Dendritic cell treated with granulocyte-macrophage colony-stimulating factor and Interleukin-4, amounts not matched to agents 40 ng/mL and 50 ng/mL, for 4 days (primary cell): ENCODE measurements at regions not wholly inside any gene's neighbourhood (a gene's known extent, or its start where the extent isn't known, plus 50 kb on each side); places are given as distances from the start of the nearest gene placed in this dataset.

Experiments
- H3K27ac Mint-ChIP-seq: one replicate; pipeline ENCODE4 v1.8.0; 2022; ENCODE audit warnings: mild to moderate bottlenecking, mixed read lengths
- H3K27me3 Mint-ChIP-seq: one replicate; pipeline ENCODE4 v1.8.0; 2022; ENCODE audit warnings: mild to moderate bottlenecking, mixed read lengths
- H3K36me3 Mint-ChIP-seq: one replicate; pipeline ENCODE4 v1.8.0; 2022; ENCODE audit warnings: low read depth, mixed read lengths
- H3K4me1 Mint-ChIP-seq: one replicate; pipeline ENCODE4 v1.8.0; 2022; ENCODE audit warnings: low read depth, mixed read lengths
- H3K4me3 Mint-ChIP-seq: one replicate; pipeline ENCODE4 v1.8.0; 2022; ENCODE audit warnings: mild to moderate bottlenecking, moderate library complexity, mixed read lengths
- H3K9me3 Mint-ChIP-seq: one replicate; pipeline ENCODE4 v1.8.0; 2022; ENCODE audit warnings: mixed read lengths
- intact Hi-C: fragments of 100-400 bp; cut with micrococcal nuclease; formaldehyde crosslinking; loops from one replicate; pipeline ENCODE4 v1.15.0; 2022

DNA sequence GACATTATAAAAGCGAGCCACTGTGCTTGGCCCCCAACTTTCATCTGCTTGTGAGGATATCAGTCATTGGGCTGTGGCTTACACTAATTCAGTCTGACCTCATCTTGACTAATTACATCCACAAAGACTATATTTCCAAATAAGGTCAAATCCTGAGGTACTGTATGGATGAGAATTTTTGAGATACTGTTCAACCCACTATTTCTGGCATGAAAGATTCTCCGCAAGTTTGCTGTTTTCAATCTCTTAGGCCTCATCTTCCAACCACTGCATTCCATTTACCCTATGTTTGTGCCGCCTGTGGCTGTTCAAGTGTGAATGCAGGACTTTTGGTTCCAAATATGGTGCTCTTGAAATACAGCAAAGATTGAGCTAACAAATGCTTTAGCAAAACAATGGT lies 400.9 kb upstream of the SGCD start:
- no peaks in the 10 kb centered on the region for H3K36me3 Mint-ChIP-seq
- no peaks in the 10 kb centered on the region for H3K27me3 Mint-ChIP-seq
- H3K4me1 Mint-ChIP-seq: no peaks in the 10 kb centered on the region

DNA sequence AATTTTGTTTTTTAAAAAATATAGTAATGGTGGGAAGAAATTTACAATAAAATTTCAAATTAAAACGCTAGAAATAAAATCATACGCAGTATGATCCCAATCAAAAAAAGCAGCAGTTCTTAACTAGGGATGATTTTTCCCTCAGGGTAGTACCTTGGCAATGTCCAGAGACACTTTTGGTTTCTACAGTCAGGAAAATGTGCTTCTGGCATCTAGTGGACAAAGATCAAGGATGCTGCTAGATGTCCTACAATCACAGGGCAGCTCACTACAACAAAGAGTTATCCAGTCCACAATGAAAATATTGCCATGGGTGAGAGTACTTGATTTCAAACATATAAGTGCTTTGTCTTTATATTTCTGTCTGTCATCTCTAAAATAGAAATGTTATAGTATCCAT lies 400.2 kb upstream of the SGCD start:
- no peaks in the 10 kb centered on the region for H3K4me1 Mint-ChIP-seq
- H3K27me3 Mint-ChIP-seq: no peaks in the 10 kb centered on the region
- intact Hi-C loops: no loop called here
- H3K4me3 Mint-ChIP-seq: no peak overlapping the region
- no peaks in the 10 kb centered on the region for H3K36me3 Mint-ChIP-seq
- H3K27ac Mint-ChIP-seq: no peak overlapping the region
- no peaks in the 10 kb centered on the region for H3K9me3 Mint-ChIP-seq

More for the DNA sequence above, 400.9 kb upstream of the SGCD start:
- H3K27ac Mint-ChIP-seq: no peak overlapping the region
- H3K9me3 Mint-ChIP-seq: no peaks in the 10 kb centered on the region
- no peak overlapping the region for H3K4me3 Mint-ChIP-seq
- intact Hi-C loops: no loop called here

DNA sequence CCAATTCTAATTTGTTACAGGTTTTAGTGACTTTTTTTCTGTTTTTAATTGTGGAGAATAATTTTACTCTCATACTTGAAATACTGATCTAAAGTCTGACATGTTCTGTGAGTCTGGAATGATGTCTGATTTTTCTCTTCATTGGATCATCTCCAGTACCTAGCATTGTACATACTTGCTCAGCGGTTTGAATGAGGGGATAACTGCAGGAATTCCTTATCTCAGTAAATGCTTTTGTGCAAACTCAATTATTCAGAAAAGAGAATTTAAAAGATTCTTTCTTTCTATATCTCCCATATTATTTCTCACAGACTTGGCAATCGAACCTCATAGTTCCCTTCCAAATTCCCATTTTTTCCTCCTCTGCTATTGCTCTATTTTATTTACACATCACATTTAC lies 397.9 kb upstream of the SGCD start:
- no peaks in the 10 kb centered on the region for H3K27me3 Mint-ChIP-seq
- no peaks in the 10 kb centered on the region for H3K9me3 Mint-ChIP-seq
- no peaks in the 10 kb centered on the region for H3K4me1 Mint-ChIP-seq
- no peak overlapping the region for H3K4me3 Mint-ChIP-seq
- intact Hi-C loops: no loop called here
- H3K27ac Mint-ChIP-seq: no peak overlapping the region
- no peaks in the 10 kb centered on the region for H3K36me3 Mint-ChIP-seq

DNA sequence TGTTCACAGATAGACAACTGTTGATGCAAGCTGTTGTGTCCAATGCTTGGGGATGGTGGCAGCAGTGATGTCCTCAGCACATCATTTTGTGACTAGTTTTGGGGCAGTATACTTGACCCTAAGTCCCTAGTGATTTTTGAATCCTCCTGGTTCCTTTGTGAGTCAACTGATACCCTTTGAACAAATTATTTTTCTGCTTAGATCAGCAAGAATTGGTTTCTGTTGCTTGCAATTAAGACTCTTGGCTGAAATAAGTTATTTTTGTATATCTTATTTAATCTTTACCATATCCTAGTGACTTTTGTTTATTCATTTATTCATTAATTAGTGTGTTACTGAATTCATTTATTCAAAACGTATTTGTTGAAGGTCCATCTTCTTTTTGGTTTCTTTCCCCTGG lies 392.0 kb upstream of the SGCD start:
- no peaks in the 10 kb centered on the region for H3K27me3 Mint-ChIP-seq
- H3K4me3 Mint-ChIP-seq: no peak overlapping the region
- no peaks in the 10 kb centered on the region for H3K4me1 Mint-ChIP-seq
- no peak overlapping the region for H3K27ac Mint-ChIP-seq
- no peaks in the 10 kb centered on the region for H3K9me3 Mint-ChIP-seq
- intact Hi-C loops: no loop called here
- H3K36me3 Mint-ChIP-seq: no peaks in the 10 kb centered on the region

DNA sequence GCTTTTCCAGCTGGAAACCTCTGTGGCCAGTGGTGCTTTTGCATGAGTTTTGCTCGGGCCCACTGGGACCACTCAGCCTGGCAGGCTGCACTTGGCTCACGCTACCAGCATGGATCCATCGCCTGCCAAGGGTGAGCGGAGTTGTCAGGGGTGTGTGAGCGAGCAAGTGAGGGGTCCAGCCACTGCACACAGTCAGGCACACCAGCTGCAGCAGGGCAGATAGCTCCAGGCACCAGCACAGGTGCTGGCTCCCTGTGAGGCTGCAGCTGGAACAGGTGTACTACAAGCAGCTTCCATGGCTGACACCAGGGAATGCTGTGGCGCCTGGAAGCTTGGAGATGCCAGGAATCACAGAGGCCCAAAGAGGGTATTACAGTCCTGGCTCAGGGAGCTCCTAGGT lies 391.2 kb upstream of the SGCD start:
- H3K4me3 Mint-ChIP-seq: no peak overlapping the region
- intact Hi-C loops: no loop called here
- no peak overlapping the region for H3K27ac Mint-ChIP-seq
- H3K4me1 Mint-ChIP-seq: no peaks in the 10 kb centered on the region
- H3K27me3 Mint-ChIP-seq: no peaks in the 10 kb centered on the region
- H3K36me3 Mint-ChIP-seq: no peaks in the 10 kb centered on the region
- H3K9me3 Mint-ChIP-seq: no peaks in the 10 kb centered on the region

DNA sequence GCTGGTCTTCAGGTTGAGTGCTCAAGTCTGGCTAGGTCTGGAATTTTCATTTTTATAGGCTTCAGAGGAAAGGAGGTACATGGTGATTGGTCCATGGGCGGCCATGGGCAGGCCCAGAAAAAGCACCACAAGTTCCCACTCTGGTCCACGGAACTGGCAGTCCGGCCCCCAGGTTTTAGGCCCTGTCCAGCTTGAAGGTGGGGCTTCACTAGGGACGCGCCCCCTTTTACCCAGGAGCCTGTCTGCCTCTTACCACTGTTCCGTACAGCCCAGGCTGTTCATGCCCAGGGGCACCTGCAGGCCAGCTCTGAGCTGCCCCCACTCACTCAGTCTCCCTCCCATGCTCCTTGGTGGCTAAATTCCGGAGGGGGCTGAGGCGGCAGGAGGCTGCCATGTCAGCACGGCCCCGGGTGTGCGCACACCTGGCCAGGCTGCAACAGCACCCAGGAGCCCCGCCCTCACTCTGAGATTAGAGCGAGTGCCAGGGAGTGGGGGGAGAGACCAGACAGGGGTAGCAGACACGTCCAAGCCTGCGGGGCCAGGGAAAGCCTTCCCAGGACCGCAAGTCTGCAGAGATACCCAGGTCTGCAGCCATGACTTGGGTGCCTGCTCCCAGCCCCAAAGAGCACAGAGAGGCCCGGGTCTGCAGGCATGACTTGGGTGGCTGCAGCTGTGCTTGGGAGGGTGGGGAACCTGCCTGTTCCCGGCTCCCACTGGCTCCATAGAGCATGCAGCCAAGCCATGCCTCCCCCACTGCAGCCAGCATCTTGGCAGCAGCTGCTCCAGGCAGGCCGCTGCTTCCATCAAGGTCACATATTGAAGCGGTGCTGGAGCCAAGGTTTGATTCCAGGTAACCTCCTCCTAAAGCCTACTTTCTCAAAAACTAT lies 390.2 kb upstream of the SGCD start:
- intact Hi-C loops: no loop called here
- Mint-ChIP-seq H3K4me1 (no peaks in the 10 kb centered on the region), H3K4me3 (no peak overlapping the region), H3K9me3 (no peaks in the 10 kb centered on the region), H3K27ac (no peak overlapping the region), H3K27me3 (no peaks in the 10 kb centered on the region), H3K36me3 (no peaks in the 10 kb centered on the region)

DNA sequence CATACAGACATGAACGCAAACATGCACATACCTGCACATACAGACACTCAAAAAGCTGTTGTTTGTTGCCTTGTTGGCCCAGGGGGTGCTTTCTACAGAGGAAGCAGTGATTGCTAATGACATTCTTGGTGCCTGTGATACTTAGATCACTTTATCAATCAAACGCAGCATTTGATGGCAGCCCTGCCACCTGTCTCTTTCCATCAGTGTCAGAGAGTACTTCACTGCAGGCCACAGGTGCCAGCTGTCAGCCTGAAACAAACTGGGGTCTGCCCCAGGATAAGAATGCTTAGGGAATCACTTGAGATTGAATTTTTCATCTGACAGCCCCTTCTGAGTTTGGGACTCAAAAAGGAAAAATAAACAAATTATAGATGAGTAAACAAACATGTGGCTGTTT lies 388.9 kb upstream of the SGCD start:
- H3K27me3 Mint-ChIP-seq: no peaks in the 10 kb centered on the region
- H3K4me3 Mint-ChIP-seq: no peak overlapping the region
- H3K9me3 Mint-ChIP-seq: no peaks in the 10 kb centered on the region
- H3K27ac Mint-ChIP-seq: no peak overlapping the region
- no peaks in the 10 kb centered on the region for H3K36me3 Mint-ChIP-seq
- H3K4me1 Mint-ChIP-seq: no peaks in the 10 kb centered on the region
- intact Hi-C loops: no loop called here

DNA sequence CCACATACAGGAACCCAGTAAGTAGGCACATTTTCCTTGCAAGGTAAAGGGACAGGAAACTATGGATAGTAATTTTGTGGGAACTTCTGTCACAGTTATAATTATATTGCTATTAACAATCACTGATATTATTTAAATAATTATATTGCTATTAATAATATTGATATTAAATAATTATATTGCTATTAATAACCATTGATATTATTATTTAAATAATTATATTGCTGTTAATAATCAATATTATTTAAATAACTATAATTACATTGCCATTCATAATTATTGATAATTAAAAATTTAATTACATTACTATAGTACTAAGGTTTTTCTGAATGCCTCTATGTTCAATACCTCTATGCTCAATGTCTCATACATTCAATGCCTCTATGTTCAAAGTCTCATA lies 385.6 kb upstream of the SGCD start:
- Mint-ChIP-seq H3K4me3 (no peak overlapping the region), H3K9me3 (no peaks in the 10 kb centered on the region), H3K27ac (no peak overlapping the region), H3K4me1 (no peaks in the 10 kb centered on the region), H3K27me3 (no peaks in the 10 kb centered on the region), H3K36me3 (no peaks in the 10 kb centered on the region)
- intact Hi-C loops: loop anchor here (10.0 kb wide), 1 partner anchor 1193 kb away; no protein-coding TSS in a partner anchor

DNA sequence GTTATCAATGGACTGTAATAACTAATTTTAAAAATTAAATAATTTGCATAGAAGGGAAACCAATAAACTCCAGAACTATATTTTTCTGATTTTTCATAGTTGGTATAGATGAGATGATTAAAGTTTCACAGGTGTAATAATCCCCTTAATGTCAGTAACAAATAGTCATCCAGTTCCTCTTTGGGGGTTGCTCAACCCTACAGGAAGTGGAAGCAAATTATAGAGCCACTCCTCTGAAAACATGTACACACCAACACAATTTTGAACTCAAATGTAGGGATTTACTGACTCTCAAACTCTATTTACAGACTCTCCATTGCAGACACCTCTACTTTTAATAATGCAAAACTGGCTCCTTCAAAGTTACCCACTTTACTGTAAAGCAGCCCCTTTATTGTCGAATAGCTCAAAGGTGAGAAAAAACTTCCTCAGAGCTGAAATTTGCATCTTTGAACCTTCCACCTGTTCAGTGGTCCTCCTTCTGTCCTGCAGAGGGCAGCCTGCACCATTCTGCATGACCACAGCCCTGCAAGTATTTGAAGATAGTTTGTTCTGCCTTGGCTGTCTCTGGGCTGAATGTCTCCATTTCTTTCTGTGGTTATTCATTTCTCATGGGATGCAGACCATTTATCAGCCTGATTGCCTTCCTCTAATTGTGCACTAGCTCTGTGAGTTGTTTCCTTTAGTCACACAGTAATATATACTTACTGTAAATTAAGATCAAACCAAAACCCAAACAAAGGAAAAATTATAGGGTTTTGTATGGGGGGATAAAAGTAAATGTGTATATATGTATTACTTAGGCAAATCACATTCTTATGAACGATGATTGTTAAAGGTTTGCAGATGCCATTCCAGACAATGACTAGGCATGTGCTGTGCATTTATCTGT lies 383.2 kb upstream of the SGCD start:
- intact Hi-C loops: loop anchor here (10.0 kb wide), 1 partner anchor 1191 kb away; no protein-coding TSS in a partner anchor
- Mint-ChIP-seq H3K27me3 (no peaks in the 10 kb centered on the region), H3K4me1 (no peaks in the 10 kb centered on the region), H3K9me3 (no peaks in the 10 kb centered on the region), H3K27ac (no peak overlapping the region), H3K36me3 (no peaks in the 10 kb centered on the region), H3K4me3 (no peak overlapping the region)

DNA sequence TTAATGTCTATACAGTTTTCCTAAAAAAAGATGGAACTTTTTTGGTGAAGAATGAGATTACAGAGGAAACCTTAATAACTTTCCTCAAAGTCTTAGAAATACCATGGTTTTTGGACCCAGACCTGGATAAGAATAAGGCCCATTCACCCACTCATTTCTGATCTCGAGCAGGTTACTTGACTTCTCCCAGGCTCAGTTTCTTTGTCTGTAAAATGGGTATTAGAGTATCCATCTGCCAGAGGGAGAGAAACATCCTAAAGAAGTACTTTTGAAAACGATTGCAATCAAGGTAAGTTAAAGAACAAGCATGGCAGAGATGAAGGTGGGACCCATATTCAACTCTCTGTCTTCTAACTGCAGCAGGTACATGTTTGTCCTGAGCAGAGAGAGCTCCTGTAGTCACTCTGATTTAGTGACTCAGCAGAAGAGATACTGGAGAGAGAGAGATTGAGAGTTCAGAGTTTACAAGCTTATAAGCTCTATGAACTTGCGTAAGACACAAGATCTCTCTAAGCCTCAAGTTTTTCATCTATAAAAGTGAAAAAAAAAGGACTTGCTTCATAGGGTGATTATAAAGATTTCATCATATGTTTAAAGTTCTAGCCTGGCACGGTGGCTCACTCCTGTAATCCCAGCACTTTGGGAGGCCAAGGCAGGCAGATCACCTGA lies 379.4 kb upstream of the SGCD start:
- Mint-ChIP-seq H3K36me3 (no peaks in the 10 kb centered on the region), H3K4me1 (no peaks in the 10 kb centered on the region), H3K9me3 (no peaks in the 10 kb centered on the region), H3K27ac (no peak overlapping the region), H3K27me3 (no peaks in the 10 kb centered on the region), H3K4me3 (no peak overlapping the region)
- intact Hi-C loops: loop anchor here (10.0 kb wide), 1 partner anchor 1187 kb away; no protein-coding TSS in a partner anchor

DNA sequence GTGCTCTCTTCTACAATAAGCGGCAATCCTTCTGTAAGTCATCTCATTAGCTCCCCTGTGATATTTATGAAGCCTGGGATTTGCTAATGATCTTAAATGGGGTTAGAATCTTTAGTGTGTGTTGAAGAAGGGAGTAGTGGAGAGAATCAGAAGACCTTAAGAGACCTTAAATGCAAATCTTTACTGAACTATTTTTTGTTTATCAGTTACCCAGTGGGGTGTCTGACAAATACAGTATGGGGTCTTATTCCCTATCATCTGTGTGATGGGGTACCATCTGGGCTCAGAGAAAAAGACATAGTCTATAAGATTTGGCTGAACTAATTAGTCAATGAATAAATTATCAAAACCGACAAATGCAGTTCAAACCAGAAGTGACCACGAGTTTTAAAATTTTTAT lies 378.4 kb upstream of the SGCD start:
- no peak overlapping the region for H3K4me3 Mint-ChIP-seq
- intact Hi-C loops: loop anchor here (10.0 kb wide), 1 partner anchor 1186 kb away; no protein-coding TSS in a partner anchor
- no peaks in the 10 kb centered on the region for H3K36me3 Mint-ChIP-seq
- H3K27ac Mint-ChIP-seq: no peak overlapping the region
- H3K9me3 Mint-ChIP-seq: no peaks in the 10 kb centered on the region
- no peaks in the 10 kb centered on the region for H3K27me3 Mint-ChIP-seq
- no peaks in the 10 kb centered on the region for H3K4me1 Mint-ChIP-seq

DNA sequence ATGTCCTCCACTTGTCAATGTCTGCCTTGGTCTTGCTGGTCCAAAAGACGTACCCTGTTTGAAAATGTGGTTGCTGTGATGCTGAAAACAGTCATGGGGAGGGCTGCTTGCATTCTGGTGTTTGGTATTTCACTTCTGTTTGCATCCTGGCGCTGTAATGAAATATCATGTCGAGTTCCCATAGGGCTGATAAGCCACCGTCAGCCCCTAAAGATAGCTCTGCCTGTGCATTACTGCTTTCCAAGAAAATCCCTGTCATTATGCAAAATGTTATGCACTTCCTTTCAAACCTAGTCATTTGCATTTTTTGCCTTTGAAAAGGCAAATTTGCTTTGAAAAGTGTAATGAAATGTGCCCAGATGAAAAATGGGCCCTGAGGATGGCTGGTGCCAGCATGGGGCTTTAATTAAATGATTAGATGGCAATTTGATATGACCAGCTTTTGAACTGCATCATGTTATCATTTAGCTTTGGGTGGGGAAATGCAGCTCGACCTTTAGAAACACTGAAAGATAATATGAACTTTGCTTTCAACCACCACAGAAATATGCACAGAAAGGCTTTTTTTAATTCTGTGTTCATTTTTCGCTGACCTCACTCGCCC lies 374.4 kb upstream of the SGCD start:
- H3K27me3 Mint-ChIP-seq: no peaks in the 10 kb centered on the region
- intact Hi-C loops: no loop called here
- H3K27ac Mint-ChIP-seq: no peak overlapping the region
- H3K36me3 Mint-ChIP-seq: no peaks in the 10 kb centered on the region
- no peaks in the 10 kb centered on the region for H3K9me3 Mint-ChIP-seq
- H3K4me1 Mint-ChIP-seq: no peaks in the 10 kb centered on the region
- no peak overlapping the region for H3K4me3 Mint-ChIP-seq

DNA sequence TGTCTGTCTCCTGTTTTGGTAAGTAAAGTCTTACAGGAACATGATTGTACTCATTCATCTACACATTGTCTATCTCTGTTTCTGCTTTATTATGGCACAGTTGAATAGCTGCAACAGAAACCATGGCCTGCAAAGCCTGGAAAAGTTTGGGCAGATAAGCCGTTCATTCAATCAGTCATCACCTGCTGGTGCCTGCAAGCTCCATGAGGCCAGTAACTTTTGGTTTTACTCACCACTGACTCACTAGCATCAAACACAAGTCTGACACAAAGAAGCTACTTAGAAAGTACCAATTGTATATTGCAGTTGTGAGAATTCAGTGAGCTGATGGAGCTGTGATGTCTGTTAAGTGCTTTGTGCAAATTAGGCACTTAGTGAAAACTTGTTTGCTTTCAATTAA lies 373.6 kb upstream of the SGCD start:
- H3K27me3 Mint-ChIP-seq: no peaks in the 10 kb centered on the region
- no peak overlapping the region for H3K27ac Mint-ChIP-seq
- no peaks in the 10 kb centered on the region for H3K4me1 Mint-ChIP-seq
- no peaks in the 10 kb centered on the region for H3K36me3 Mint-ChIP-seq
- no peak overlapping the region for H3K4me3 Mint-ChIP-seq
- no peaks in the 10 kb centered on the region for H3K9me3 Mint-ChIP-seq
- intact Hi-C loops: no loop called here
